T1000 (cell line): ENCODE measurements at regions not wholly inside any gene's neighbourhood (a gene's known extent, or its start where the extent isn't known, plus 50 kb on each side); places are given as distances from the start of the nearest gene placed in this dataset.
"Not testable (repeated sequence)": the region's sequence is repeated elsewhere in the genome, so short reads cannot be mapped to it uniquely, and the experiment has no call there.

Source experiments
- DNase-seq: peaks from one replicate; lab custom pipeline; 2025; ENCODE audit warnings: mixed read lengths; lab: John Stamatoyannopoulos, UW

GRCh38 chr14:48259876-48260275 lies 584.5 kb upstream of the MDGA2 start:
- DNase-seq = not testable (repeated sequence)

GRCh38 chr14:48259232-48259631 lies 583.8 kb upstream of the MDGA2 start:
- DNase-seq = not testable (repeated sequence)

- not testable (repeated sequence) for DNase-seq
Observed at GRCh38 chr14:48258703-48259102, 583.3 kb upstream of the MDGA2 start.

- no peak for DNase-seq
Observed at GRCh38 chr14:48253020-48253419, 577.6 kb upstream of the MDGA2 start.

GRCh38 chr14:48251290-48251689 lies 575.9 kb upstream of the MDGA2 start:
- no peak for DNase-seq

- DNase-seq = no peak
Observed at GRCh38 chr14:48250575-48250974, 575.2 kb upstream of the MDGA2 start.

- no peak for DNase-seq
Observed at GRCh38 chr14:48247977-48248376, 572.6 kb upstream of the MDGA2 start.

GRCh38 chr14:48243900-48244299 lies 568.5 kb upstream of the MDGA2 start:
- no peak for DNase-seq

- DNase-seq = no peak
Observed at GRCh38 chr14:48229091-48229490, 553.7 kb upstream of the MDGA2 start.

- no peak for DNase-seq
Observed at GRCh38 chr14:48193893-48194292, 518.5 kb upstream of the MDGA2 start.

- DNase-seq = not testable (repeated sequence)
Observed at GRCh38 chr14:48149624-48150023, 474.2 kb upstream of the MDGA2 start.

- DNase-seq = no peak
Observed at GRCh38 chr14:48140804-48141203, 465.4 kb upstream of the MDGA2 start.

GRCh38 chr14:48129472-48129871 lies 454.1 kb upstream of the MDGA2 start:
- no peak for DNase-seq

GRCh38 chr14:48127674-48128073 lies 452.3 kb upstream of the MDGA2 start:
- DNase-seq = no peak

GRCh38 chr14:48125654-48126053 lies 450.2 kb upstream of the MDGA2 start:
- DNase-seq = no peak

- no peak for DNase-seq
Observed at GRCh38 chr14:48113713-48114112, 438.3 kb upstream of the MDGA2 start.

GRCh38 chr14:48111151-48111550 lies 435.7 kb upstream of the MDGA2 start:
- no peak for DNase-seq

GRCh38 chr14:48107646-48108045 lies 432.2 kb upstream of the MDGA2 start:
- DNase-seq = no peak

- DNase-seq = no peak
Observed at GRCh38 chr14:48096897-48097296, 421.5 kb upstream of the MDGA2 start.

- DNase-seq = no peak
Observed at GRCh38 chr14:48086516-48086915, 411.1 kb upstream of the MDGA2 start.

GRCh38 chr14:48075487-48075886 lies 400.1 kb upstream of the MDGA2 start:
- no peak for DNase-seq

GRCh38 chr14:48052973-48053372 lies 377.6 kb upstream of the MDGA2 start:
- DNase-seq = no peak

GRCh38 chr14:48035836-48036235 lies 360.4 kb upstream of the MDGA2 start:
- DNase-seq = no peak

- DNase-seq = no peak
Observed at GRCh38 chr14:48027115-48027514, 351.7 kb upstream of the MDGA2 start.

GRCh38 chr14:48023881-48024280 lies 348.5 kb upstream of the MDGA2 start:
- DNase-seq = no peak
